SU-DHL-6 (cell line): ENCODE measurements at regions not wholly inside any gene's neighbourhood (a gene's known extent, or its start where the extent isn't known, plus 50 kb on each side); places are given as distances from the start of the nearest gene placed in this dataset.

Source experiments
- H2AFZ ChIP-seq: fragments of 200-600 bp; sonication (generic); 2 replicates; pipeline ENCODE4 v1.6.1; 2014; ENCODE audit warnings: low read depth, mild to moderate bottlenecking, moderate library complexity, mixed read lengths, antibody characterized with exemption, low read length; ENCODE audit not compliant: severe bottlenecking
- H3F3A ChIP-seq: fragments of 200-600 bp; shearing (Covaris generic); 2 replicates; pipeline ENCODE4 v1.6.0; 2016; ENCODE audit warnings: antibody characterized with exemption, mild to moderate bottlenecking; ENCODE audit not compliant: insufficient read depth
- H3K27ac ChIP-seq: fragments of 200-600 bp; sonication (generic); 2 replicates; pipeline ENCODE4 v1.5.1; 2016; ENCODE audit warnings: low read depth, mild to moderate bottlenecking, low read length, moderate library complexity, mixed read lengths
- H3K27me3 ChIP-seq: fragments of 200-600 bp; sonication (generic), shearing (Covaris generic); 2 replicates; pipeline ENCODE4 v1.6.0; 2014; ENCODE audit warnings: mild to moderate bottlenecking, low read length
- H3K36me3 ChIP-seq: fragments of 200-600 bp; sonication (generic); 2 replicates; pipeline ENCODE4 v1.6.1; 2014; ENCODE audit warnings: mild to moderate bottlenecking, low read length, mixed read lengths
- H3K4me2 ChIP-seq: fragments of 300-600, 200-600 bp; shearing (Covaris generic), sonication (generic); 2 replicates; pipeline ENCODE4 v1.6.0; 2014; ENCODE audit warnings: low read length, low read depth, mild to moderate bottlenecking; ENCODE audit not compliant: poor library complexity, severe bottlenecking
- H3K4me3 ChIP-seq: fragments of 200-600 bp; sonication (generic); 2 replicates; pipeline ENCODE4 v1.5.1; 2014; ENCODE audit warnings: antibody characterized with exemption, low read length, mild to moderate bottlenecking, mixed read lengths; ENCODE audit not compliant: insufficient read depth, poor library complexity, severe bottlenecking
- H3K79me2 ChIP-seq: fragments of 200-600 bp; sonication (generic); 2 replicates; pipeline ENCODE4 v1.6.1; 2014; ENCODE audit warnings: mild to moderate bottlenecking, low read length, moderate library complexity; ENCODE audit not compliant: insufficient read depth
- H3K9ac ChIP-seq: fragments of 200-600 bp; sonication (generic); 2 replicates; pipeline ENCODE4 v1.7.0; 2014; ENCODE audit warnings: mild to moderate bottlenecking, low read length
- H3K9me2 ChIP-seq: fragments of 200-600 bp; sonication (generic); replicated peaks from 2 replicates; pipeline ENCODE4 v1.6.1; 2014; ENCODE audit warnings: low read length; ENCODE audit not compliant: insufficient read depth
- H3K9me3 ChIP-seq: fragments of 200-600 bp; sonication (generic); 2 replicates; pipeline ENCODE4 v1.6.1; 2014; ENCODE audit warnings: low read length, mixed read lengths; ENCODE audit not compliant: insufficient read depth
- H4K20me1 ChIP-seq: fragments of 200-600 bp; sonication (generic); 2 replicates; pipeline ENCODE4 v1.6.1; 2014; ENCODE audit warnings: low read depth, mild to moderate bottlenecking, antibody characterized with exemption, low read length, moderate library complexity, mixed read lengths
- CTCF ChIP-seq: fragments of 200-600 bp; sonication (generic); IDR thresholded peaks from one replicate; pipeline ENCODE4 v1.5.1; 2017; ENCODE audit warnings: antibody characterized with exemption, mild to moderate bottlenecking, low read length, moderate library complexity; ENCODE audit not compliant: insufficient read depth, poor library complexity, severe bottlenecking
- EZH2phosphoT487 ChIP-seq: fragments of 200-600 bp; sonication (generic), shearing (Covaris generic); conservative IDR thresholded peaks from 2 replicates; pipeline ENCODE4 v1.6.1; 2018; ENCODE audit warnings: mild to moderate bottlenecking, antibody characterized with exemption, low read length, moderate library complexity, mixed read lengths

- no peak overlapping the region for H3K4me3 ChIP-seq
- no peak overlapping the region for H3K9ac ChIP-seq
- TF ChIP-seq EZH2phosphoT487 (no peak), CTCF (no peak)
These were observed 392.0 kb downstream of the NR2F1-AS1 start for GRCh38 chr5:93188876-93189485.

GRCh38 chr5:93186076-93186682, 394.8 kb downstream of the NR2F1-AS1 start:
- Histone ChIP-seq H3K79me2 (no peaks in the 10 kb centered on the region), H2AFZ (no peak overlapping the region), H3K9me2 (no peaks in the 10 kb centered on the region), H3K27me3 (no peaks in the 10 kb centered on the region), H3K4me3 (no peak overlapping the region), H4K20me1 (no peaks in the 10 kb centered on the region), H3F3A (no peaks in the 10 kb centered on the region), H3K9ac (no peak overlapping the region), H3K4me2 (no peak overlapping the region), H3K36me3 (no peaks in the 10 kb centered on the region), H3K27ac (no peak overlapping the region), H3K9me3 (no peaks in the 10 kb centered on the region)
- no peak for TF ChIP-seq CTCF
- no peak for TF ChIP-seq EZH2phosphoT487

More at GRCh38 chr5:93188876-93189485, 392.0 kb downstream of the NR2F1-AS1 start:
- no peaks in the 10 kb centered on the region for H3K9me2 ChIP-seq
- H3K9me3 ChIP-seq = no peaks in the 10 kb centered on the region
- no peak overlapping the region for H2AFZ ChIP-seq
- no peaks in the 10 kb centered on the region for H3K27me3 ChIP-seq
- no peaks in the 10 kb centered on the region for H3F3A ChIP-seq
- no peaks in the 10 kb centered on the region for H4K20me1 ChIP-seq
- H3K36me3 ChIP-seq = no peaks in the 10 kb centered on the region
- H3K79me2 ChIP-seq = no peaks in the 10 kb centered on the region
- no peak overlapping the region for H3K27ac ChIP-seq
- H3K4me2 ChIP-seq = no peak overlapping the region

GRCh38 chr5:93184041-93184440, 397.0 kb downstream of the NR2F1-AS1 start:
- TF ChIP-seq EZH2phosphoT487 = no peak
- TF ChIP-seq CTCF = no peak
- Histone ChIP-seq H4K20me1 (no peaks in the 10 kb centered on the region), H3K4me3 (no peak overlapping the region), H3K4me2 (no peak overlapping the region), H3K27me3 (no peaks in the 10 kb centered on the region), H3K9me3 (no peaks in the 10 kb centered on the region), H3K9ac (no peak overlapping the region), H3F3A (no peaks in the 10 kb centered on the region), H3K27ac (no peak overlapping the region), H2AFZ (no peak overlapping the region), H3K36me3 (no peaks in the 10 kb centered on the region), H3K9me2 (no peaks in the 10 kb centered on the region), H3K79me2 (no peaks in the 10 kb centered on the region)
